ENCODE measurements at regions not wholly inside any gene's neighbourhood (a gene's known extent, or its start where the extent isn't known, plus 50 kb on each side); places are given as distances from the start of the nearest gene placed in this dataset.
"Not testable (repeated sequence)": the region's sequence is repeated elsewhere in the genome, so short reads cannot be mapped to it uniquely, and the experiment has no call there.

GRCh38 chr7:106441343-106441742 lies 156.6 kb upstream of the NAMPT start:
- DNase-seq (ENCODE audit: low spot score); in situ Hi-C loops (cut with HindIII; ENCODE audit: low sequenced_read_pairs): not testable (repeated sequence)

- DNase-seq (ENCODE audit: low spot score); in situ Hi-C loops (cut with HindIII; ENCODE audit: low sequenced_read_pairs): not testable (repeated sequence)
Observed at GRCh38 chr7:106436933-106437332, 152.2 kb upstream of the NAMPT start.

GRCh38 chr7:106433377-106433776 lies 148.6 kb upstream of the NAMPT start:
- in situ Hi-C loops (cut with HindIII; ENCODE audit: low sequenced_read_pairs): no loop called here

GRCh38 chr7:106430535-106431455 lies 146.0 kb upstream of the NAMPT start:
- in situ Hi-C loops (cut with HindIII; ENCODE audit: low sequenced_read_pairs): no loop called here
- no peak for DNase-seq (ENCODE audit: low spot score)

More at GRCh38 chr7:106433377-106433776, 148.6 kb upstream of the NAMPT start:
- no peak for DNase-seq (ENCODE audit: low spot score)

GRCh38 chr7:106430103-106430502 lies 145.3 kb upstream of the NAMPT start:
- in situ Hi-C loops (cut with HindIII; ENCODE audit: low sequenced_read_pairs): no loop called here
- no peak for DNase-seq (ENCODE audit: low spot score)

GRCh38 chr7:106426803-106427202 lies 142.0 kb upstream of the NAMPT start:
- in situ Hi-C loops (cut with HindIII; ENCODE audit: low sequenced_read_pairs): no loop called here
- DNase-seq (ENCODE audit: low spot score): no peak

- peak; percentile 2 for DNase-seq (ENCODE audit: low spot score)
- in situ Hi-C loops (cut with HindIII; ENCODE audit: low sequenced_read_pairs): no loop called here
Observed at GRCh38 chr7:106425017-106425719, 140.4 kb upstream of the NAMPT start.

GRCh38 chr7:106424476-106425016 lies 139.8 kb upstream of the NAMPT start:
- in situ Hi-C loops (cut with HindIII; ENCODE audit: low sequenced_read_pairs): no loop called here
- DNase-seq (ENCODE audit: low spot score): no peak

- in situ Hi-C loops (cut with HindIII; ENCODE audit: low sequenced_read_pairs): no loop called here
- no peak for DNase-seq (ENCODE audit: low spot score)
Observed at GRCh38 chr7:106423821-106424475, 139.2 kb upstream of the NAMPT start.

- in situ Hi-C loops (cut with HindIII; ENCODE audit: low sequenced_read_pairs): no loop called here
- DNase-seq (ENCODE audit: low spot score): no peak
Observed at GRCh38 chr7:106423111-106423510, 138.3 kb upstream of the NAMPT start.

GRCh38 chr7:106421181-106421762 lies 136.5 kb upstream of the NAMPT start:
- in situ Hi-C loops (cut with HindIII; ENCODE audit: low sequenced_read_pairs): no loop called here

GRCh38 chr7:106420736-106421135 lies 136.0 kb upstream of the NAMPT start:
- in situ Hi-C loops (cut with HindIII; ENCODE audit: low sequenced_read_pairs): no loop called here
- DNase-seq (ENCODE audit: low spot score): no peak

More at GRCh38 chr7:106421181-106421762, 136.5 kb upstream of the NAMPT start:
- DNase-seq (ENCODE audit: low spot score): peak; percentile 10

- in situ Hi-C loops (cut with HindIII; ENCODE audit: low sequenced_read_pairs): no loop called here
- no peak for DNase-seq (ENCODE audit: low spot score)
Observed at GRCh38 chr7:106420210-106420609, 135.4 kb upstream of the NAMPT start.

- in situ Hi-C loops (cut with HindIII; ENCODE audit: low sequenced_read_pairs): no loop called here
- no peak for DNase-seq (ENCODE audit: low spot score)
Observed at GRCh38 chr7:106419455-106420182, 134.8 kb upstream of the NAMPT start.

- in situ Hi-C loops (cut with HindIII; ENCODE audit: low sequenced_read_pairs): no loop called here
- DNase-seq (ENCODE audit: low spot score): no peak
Observed at GRCh38 chr7:106418526-106418925, 133.7 kb upstream of the NAMPT start.

GRCh38 chr7:106418094-106418493 lies 133.3 kb upstream of the NAMPT start:
- DNase-seq (ENCODE audit: low spot score): no peak
- in situ Hi-C loops (cut with HindIII; ENCODE audit: low sequenced_read_pairs): no loop called here

GRCh38 chr7:106417273-106417902 lies 132.6 kb upstream of the NAMPT start:
- in situ Hi-C loops (cut with HindIII; ENCODE audit: low sequenced_read_pairs): no loop called here

GRCh38 chr7:106416430-106416829 lies 131.6 kb upstream of the NAMPT start:
- in situ Hi-C loops (cut with HindIII; ENCODE audit: low sequenced_read_pairs): no loop called here
- DNase-seq (ENCODE audit: low spot score): no peak

More at GRCh38 chr7:106417273-106417902, 132.6 kb upstream of the NAMPT start:
- DNase-seq (ENCODE audit: low spot score): no peak

All from G401 (cell line).